NB4 (cell line): ENCODE measurements at regions not wholly inside any gene's neighbourhood (a gene's known extent, or its start where the extent isn't known, plus 50 kb on each side); places are given as distances from the start of the nearest gene placed in this dataset.

Source experiments
- DNase-seq: peaks from one replicate; pipeline ENCODE4 v3.0.0; 2010; ENCODE audit warnings: low read depth
- H3K4me3 ChIP-seq: one replicate; pipeline ENCODE4 v1.5.1; 2011; ENCODE audit warnings: mild to moderate bottlenecking, low read depth, low read length, moderate library complexity
- MYC ChIP-seq: IDR thresholded peaks from 2 replicates; pipeline ENCODE4 v1.6.1; 2011; ENCODE audit warnings: low read depth, low read length
- POLR2A ChIP-seq: IDR thresholded peaks from 2 replicates; pipeline ENCODE4 v1.6.1; 2011; ENCODE audit warnings: mild to moderate bottlenecking; ENCODE audit not compliant: insufficient read length; ENCODE audit errors: extremely low read depth
- TF ChIP-seq, protein P1 (sequence below): IDR thresholded peaks from one replicate; pipeline ENCODE4 v1.5.1; 2012; ENCODE audit warnings: low read depth, low read length
- TF ChIP-seq, protein P2 (sequence below): IDR thresholded peaks from 2 replicates; pipeline ENCODE4 v1.6.1; 2011; ENCODE audit warnings: low read depth, low read length

DNA sequence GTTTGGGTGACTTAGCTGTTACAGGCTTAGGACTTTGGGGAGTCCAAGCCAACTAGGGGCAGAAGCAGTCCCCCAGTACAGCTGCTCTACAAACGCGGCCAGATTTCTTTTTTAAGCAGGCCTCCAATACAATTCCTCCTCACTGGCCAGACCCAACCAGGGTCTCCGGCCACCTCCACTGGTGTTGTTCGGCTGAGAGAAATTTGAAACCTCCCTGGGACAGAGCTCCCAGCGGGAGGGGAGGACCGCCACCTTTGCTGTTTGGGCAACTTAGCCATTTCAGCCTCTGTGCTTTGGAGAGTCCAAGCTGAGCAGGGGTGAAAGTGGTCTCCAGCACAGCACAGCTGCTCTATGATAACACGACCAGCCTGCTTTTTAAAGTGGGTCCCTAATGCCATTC is 59.4 kb upstream of the KHDRBS2 start:
- DNase-seq: no peak
- TF ChIP-seq, protein P1, sequence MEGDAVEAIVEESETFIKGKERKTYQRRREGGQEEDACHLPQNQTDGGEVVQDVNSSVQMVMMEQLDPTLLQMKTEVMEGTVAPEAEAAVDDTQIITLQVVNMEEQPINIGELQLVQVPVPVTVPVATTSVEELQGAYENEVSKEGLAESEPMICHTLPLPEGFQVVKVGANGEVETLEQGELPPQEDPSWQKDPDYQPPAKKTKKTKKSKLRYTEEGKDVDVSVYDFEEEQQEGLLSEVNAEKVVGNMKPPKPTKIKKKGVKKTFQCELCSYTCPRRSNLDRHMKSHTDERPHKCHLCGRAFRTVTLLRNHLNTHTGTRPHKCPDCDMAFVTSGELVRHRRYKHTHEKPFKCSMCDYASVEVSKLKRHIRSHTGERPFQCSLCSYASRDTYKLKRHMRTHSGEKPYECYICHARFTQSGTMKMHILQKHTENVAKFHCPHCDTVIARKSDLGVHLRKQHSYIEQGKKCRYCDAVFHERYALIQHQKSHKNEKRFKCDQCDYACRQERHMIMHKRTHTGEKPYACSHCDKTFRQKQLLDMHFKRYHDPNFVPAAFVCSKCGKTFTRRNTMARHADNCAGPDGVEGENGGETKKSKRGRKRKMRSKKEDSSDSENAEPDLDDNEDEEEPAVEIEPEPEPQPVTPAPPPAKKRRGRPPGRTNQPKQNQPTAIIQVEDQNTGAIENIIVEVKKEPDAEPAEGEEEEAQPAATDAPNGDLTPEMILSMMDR: no peak
- TF ChIP-seq POLR2A (no peak), MYC (no peak)
- TF ChIP-seq, protein P2, sequence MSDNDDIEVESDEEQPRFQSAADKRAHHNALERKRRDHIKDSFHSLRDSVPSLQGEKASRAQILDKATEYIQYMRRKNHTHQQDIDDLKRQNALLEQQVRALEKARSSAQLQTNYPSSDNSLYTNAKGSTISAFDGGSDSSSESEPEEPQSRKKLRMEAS: no peak
- H3K4me3 ChIP-seq: no peak overlapping the region

DNA sequence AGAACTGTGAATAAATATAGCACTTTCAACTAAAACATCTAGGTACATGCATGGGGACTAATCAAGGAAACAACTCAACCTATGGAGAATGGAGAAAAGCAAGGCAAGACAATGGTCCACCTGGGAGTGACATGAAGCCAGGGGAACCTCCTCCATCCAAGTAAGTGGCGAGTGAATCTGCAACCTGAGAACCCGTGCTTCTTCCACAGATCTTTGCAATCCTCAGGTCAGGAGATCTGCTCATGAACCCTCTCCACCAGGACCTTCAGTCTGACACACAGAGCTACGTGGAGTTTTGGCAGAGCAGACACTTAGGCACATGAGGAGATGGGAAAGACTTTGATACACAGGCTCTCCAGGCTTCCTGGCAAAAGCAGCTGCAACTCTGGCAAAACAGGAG is 58.8 kb upstream of the KHDRBS2 start:
- DNase-seq: no peak
- TF ChIP-seq MYC: no peak
- TF ChIP-seq, protein P1: no peak
- TF ChIP-seq, protein P2: no peak
- H3K4me3 ChIP-seq: no peak overlapping the region

DNA sequence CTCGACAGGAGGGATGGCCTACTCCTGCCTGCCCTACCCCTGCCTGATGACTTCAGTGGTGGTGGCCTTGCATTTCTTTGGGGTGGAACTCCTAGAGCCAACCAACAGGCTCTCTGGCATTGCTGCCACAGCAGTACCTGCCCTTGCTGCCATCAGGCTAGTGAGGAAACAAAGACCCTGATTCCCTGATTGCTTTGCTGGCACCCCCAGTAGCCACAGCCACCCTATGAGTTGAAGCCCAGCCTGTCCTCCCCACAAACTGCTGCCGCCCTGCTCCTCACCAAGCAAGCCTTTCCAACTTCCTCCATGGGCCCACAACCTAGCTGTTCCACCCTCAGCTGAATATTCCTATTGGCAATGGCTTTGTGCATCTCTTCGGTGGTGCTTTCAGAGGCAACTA is 52.5 kb upstream of the KHDRBS2 start:
- TF ChIP-seq POLR2A (no peak), MYC (no peak)
- TF ChIP-seq, protein P2: no peak
- TF ChIP-seq, protein P1: no peak
- no peak for DNase-seq
- H3K4me3 ChIP-seq: no peak overlapping the region
